D721Med (cell line): ENCODE measurements at regions not wholly inside any gene's neighbourhood (a gene's known extent, or its start where the extent isn't known, plus 50 kb on each side); places are given as distances from the start of the nearest gene placed in this dataset.

Experiments used
- DNase-seq: peaks from one replicate; pipeline ENCODE4 v3.0.0; 2011; ENCODE audit warnings: low spot score; ENCODE audit not compliant: insufficient read length
- FAIRE-seq: peaks from 2 replicates; lab custom pipeline; 2011; peaks lifted over from hg19 to GRCh38; lab: Jason Lieb, UNC
- CTCF ChIP-seq: IDR thresholded peaks from 2 replicates; pipeline ENCODE4 v1.5.1; 2012; ENCODE audit warnings: mild to moderate bottlenecking, control low read depth; ENCODE audit not compliant: insufficient read depth; ENCODE audit errors: missing control alignments

GRCh38 chr13:106103779-106104178 is 431.7 kb downstream of the EFNB2 start:
- no peak for TF ChIP-seq CTCF
- FAIRE-seq (no peak), DNase-seq (no peak)

GRCh38 chr13:106102786-106103185 is 432.7 kb downstream of the EFNB2 start:
- DNase-seq: no peak
- TF ChIP-seq CTCF: no peak
- no peak for FAIRE-seq

GRCh38 chr13:106101201-106101600 is 434.3 kb downstream of the EFNB2 start:
- TF ChIP-seq CTCF: no peak
- DNase-seq (no peak), FAIRE-seq (no peak)

- DNase-seq (no peak), FAIRE-seq (no peak)
- TF ChIP-seq CTCF: no peak
These were observed 435.1 kb downstream of the EFNB2 start for GRCh38 chr13:106100171-106100919.

- FAIRE-seq: no peak
- no peak for DNase-seq
- TF ChIP-seq CTCF: no peak
These were observed 435.7 kb downstream of the EFNB2 start for GRCh38 chr13:106099765-106100164.

GRCh38 chr13:106098778-106099177 is 436.7 kb downstream of the EFNB2 start:
- no peak for TF ChIP-seq CTCF
- DNase-seq (no peak), FAIRE-seq (no peak)

- no peak for DNase-seq
- TF ChIP-seq CTCF: no peak
- no peak for FAIRE-seq
These were observed 438.8 kb downstream of the EFNB2 start for GRCh38 chr13:106096661-106097092.
